COLO668 (cell line): ENCODE measurements at regions not wholly inside any gene's neighbourhood (a gene's known extent, or its start where the extent isn't known, plus 50 kb on each side); places are given as distances from the start of the nearest gene placed in this dataset.

Experiments
- DNase-seq: peaks from one replicate; lab custom pipeline; 2025; ENCODE audit not compliant: unreplicated experiment; lab: John Stamatoyannopoulos, UW

DNA sequence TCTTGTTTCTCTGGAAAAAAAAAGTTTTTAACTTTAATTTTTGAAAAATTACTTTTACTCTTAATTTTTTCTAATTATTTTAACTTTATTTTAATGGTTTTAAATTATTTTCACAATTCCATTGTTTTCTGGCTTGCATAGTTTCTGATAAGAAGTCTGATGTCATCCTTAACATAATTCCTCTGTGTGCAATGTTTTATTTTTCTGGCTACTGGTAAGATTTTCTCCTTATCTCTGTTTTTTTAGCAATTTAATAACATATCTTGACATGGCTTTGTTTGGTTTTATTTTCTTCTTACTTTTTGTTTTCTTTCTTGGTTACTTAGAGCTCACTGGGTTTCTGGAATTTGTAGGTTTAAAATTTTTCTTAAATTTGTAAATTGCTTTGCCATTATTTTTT, 114.8 kb downstream of the TBXT start:
- no peak for DNase-seq

DNA sequence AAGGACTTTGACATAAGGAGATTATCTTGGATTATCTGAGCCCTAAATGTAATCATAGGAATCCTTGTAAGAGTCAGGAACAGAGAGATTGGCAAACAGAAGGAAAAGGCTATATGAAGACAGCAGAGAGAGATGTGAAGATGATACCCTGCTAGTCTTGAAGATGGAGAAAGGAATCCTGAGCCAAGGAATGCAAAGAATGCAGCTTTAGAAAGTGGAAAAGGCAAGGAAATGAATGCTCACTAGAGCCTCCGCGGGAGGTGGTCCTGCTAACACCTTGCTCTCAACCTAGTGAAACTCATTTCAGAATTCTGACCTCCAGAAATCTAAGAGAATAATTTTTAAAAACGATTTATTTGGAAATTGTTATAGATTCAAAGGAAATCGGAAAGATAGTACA, 117.1 kb downstream of the TBXT start:
- no peak for DNase-seq

DNA sequence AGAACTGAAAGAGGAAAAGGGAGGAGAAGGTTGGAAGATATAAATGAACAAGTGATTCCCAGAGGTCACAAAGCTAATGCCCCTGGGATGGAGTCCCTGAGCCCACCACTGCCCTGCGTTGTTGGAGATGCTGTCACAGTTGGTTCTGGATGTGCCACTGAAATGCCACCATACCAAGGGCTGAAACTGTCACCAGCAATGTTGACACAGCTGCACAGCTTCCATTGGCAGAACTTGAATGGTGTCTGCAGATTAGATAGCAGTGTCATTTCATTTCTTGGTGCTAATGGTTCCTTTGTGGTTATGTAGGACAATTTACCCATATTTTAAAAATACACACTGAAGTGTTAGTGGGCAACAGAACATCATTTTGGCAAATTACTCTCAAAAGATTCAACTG, 120.7 kb downstream of the TBXT start:
- no peak for DNase-seq

- no peak for DNase-seq
Measured at GRCh38 chr6:166046226-166046625, 121.4 kb downstream of the TBXT start.

- DNase-seq = no peak
Measured at GRCh38 chr6:166045860-166046200, 121.8 kb downstream of the TBXT start.

DNA sequence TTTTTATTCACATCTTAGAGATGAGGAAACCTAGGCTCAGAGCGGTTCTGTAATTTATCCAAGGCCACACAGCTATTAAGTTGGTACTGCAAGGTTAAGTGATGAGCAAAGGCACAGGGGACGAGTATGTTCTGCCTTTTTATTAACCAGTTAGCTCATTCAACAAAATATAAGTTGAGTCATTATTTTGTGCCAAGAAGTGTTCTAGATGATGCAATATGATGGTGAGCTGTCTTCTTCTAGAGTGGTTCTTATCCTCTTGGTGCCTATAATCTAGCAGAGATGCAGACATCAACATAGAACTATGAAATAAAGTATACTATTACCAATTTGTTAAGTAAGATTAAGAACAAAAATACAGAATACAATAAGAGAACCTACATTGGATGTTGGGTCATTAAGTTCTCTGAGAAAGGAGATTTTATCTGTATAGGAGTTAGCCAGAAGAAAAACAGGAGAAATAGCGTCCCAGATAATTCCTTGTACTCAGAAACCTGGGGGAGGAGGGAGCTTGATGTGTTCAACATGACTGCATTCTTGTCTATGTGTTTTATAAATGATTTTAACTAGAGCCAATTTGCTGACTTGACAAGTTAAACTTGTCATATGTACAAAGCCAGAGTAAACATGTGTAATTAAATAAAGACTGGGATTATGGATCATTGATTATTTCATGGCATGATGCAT, 122.3 kb downstream of the TBXT start:
- DNase-seq = no peak

GRCh38 chr6:166041277-166041676, 126.4 kb downstream of the TBXT start:
- no peak for DNase-seq

DNA sequence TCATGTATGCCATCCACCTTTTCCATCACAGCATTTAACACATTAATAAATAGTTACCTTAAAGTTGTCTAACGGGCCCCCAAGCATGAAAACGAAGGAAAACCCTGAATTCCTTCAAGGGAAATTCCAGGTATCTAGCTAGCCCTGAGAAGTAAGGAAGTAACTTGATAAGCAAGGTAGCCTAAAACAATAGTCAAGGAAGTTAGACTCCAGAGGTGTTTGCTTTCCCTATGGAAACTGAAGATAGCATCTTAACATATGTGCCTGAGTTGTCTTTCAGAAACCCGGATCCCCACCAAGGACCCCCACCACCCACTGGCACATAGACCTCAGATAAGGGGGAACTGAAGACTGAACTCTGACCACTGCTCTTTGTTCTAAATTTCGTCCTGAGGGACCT, 127.4 kb downstream of the TBXT start:
- DNase-seq = no peak

- no peak for DNase-seq
Measured at GRCh38 chr6:166036316-166037095, 131.1 kb downstream of the TBXT start.

DNA sequence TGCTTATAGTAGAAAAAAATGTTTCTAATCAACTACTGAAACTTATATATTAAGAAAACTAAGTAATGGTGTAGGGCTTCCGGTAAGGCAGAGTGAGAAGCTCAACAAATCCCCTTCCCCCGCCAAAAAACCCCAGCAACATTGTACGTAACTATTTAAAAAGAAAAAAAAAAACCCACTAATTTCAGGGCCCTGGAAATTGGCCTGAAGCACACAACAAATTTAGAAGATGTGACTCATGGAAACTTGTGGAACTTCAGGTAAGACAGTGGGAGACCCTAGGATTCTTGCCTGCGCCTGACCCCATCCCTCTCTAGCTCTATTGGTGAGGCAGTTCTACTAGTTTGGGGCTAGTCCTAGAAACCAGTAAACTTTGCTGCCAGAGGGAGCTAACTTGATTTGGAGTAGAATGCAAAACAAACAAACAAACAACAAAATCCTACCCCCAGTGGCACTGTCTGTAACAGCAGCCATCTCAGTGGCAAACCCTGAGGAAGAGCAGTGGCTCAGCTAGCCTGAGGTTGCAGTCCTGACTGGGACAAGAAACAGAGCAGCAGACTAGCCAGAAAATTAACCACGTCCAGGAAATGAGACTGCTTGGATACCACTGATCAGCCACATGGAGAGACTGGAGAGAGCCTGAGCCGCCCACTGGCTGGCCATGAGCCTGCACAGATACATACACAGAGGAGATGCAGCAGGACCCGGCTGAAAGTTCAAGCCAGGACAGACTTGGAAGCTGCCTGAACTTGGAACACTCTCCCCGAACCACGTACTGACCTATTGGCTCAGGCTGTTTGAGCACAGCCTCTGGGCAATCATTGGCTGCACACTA, 135.1 kb downstream of the TBXT start:
- no peak for DNase-seq

DNA sequence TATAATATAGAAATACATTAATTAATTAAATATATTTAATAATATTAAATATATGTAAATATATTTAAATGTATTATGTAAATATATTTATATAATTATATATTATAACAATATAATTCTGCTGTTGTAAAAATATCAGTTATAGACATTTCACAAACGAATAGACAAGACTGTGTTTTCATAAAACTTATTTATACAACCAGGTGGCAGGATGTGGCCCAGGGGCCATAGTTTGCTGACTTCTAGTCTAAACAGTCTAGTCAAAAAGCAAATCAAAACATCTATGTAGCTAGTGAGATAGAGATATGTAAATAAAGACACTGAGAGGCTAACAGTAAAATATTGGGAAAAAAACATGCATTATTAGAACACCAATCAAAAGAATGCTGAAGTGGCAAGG, 136.4 kb downstream of the TBXT start:
- DNase-seq = no peak

DNA sequence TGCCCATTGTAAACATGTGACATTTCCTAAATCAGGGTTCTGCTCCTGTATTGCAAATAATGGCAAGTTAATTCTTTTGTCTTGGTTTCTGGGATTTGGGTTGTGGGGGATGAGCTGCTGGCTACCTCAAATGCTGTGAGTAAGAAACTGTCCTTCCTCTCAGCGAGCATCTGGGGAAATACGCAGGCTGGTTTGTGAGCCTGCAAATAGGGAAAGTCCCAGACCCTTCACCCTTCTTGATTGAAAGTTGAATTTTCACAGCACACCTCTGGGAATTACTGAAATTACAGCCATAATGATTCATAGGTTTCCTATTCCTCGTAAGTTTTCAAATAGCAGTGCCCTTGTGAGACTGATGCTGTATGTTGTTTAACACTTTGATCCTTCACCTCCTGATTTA, 138.1 kb downstream of the TBXT start:
- no peak for DNase-seq

DNA sequence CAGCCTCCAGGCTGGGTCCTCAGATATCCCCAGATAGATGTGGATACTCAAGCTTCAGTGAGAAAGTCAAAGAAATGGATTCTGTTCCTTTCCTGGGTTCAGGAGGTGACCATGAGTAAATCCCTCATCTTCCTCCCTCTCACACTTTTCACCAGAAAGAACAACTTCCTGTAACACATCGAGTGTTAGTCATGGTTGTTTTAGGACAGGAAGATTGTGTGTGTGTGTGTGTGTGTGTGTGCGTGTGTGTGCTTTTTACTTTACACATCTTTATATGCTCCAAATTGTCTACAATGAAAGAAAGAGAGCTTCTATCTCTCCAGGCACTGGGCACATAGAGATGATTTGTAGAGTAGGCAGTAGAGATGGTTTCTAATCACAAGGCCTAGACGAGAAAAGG, 139.9 kb downstream of the TBXT start:
- no peak for DNase-seq

GRCh38 chr6:166026586-166027126, 141.0 kb downstream of the TBXT start:
- DNase-seq = no peak

DNA sequence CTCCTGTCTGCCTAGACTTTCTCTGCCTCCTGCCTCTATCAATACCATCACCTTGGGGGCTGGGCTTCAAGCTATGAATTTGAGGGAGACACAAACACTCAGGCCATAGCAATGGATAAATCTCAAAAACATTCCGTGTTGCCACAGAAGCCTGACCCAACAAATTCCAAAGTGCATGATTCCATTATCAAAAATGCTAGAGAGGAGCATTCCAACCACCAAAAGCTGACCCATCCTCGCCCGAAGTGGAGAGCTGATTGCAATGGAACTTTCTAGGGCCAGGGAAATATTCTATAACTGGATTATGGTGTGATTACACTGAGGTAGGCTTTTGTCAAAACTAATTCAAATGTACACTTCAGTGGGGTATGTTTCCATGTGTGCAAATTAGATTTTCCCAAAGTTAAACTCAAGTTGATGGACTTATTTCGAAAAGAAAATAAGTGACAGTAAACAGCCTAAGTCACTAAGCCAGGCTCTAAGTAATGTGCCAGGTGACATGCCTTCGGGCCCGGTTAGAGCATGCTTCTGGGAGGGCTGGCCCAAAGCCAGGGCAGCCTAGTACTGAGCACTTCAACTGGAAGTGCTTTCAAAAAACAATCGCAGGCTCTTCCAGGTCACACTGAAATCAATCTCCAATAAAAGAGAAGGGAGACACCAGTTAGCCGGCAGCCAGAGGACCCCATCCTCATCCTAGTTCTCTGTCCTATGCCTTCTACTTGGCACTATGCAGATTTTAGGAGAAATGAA, 142.3 kb downstream of the TBXT start:
- no peak for DNase-seq

GRCh38 chr6:166024252-166024651, 143.4 kb downstream of the TBXT start:
- no peak for DNase-seq

- DNase-seq = no peak
Measured at GRCh38 chr6:166023273-166023989, 144.2 kb downstream of the TBXT start.

DNA sequence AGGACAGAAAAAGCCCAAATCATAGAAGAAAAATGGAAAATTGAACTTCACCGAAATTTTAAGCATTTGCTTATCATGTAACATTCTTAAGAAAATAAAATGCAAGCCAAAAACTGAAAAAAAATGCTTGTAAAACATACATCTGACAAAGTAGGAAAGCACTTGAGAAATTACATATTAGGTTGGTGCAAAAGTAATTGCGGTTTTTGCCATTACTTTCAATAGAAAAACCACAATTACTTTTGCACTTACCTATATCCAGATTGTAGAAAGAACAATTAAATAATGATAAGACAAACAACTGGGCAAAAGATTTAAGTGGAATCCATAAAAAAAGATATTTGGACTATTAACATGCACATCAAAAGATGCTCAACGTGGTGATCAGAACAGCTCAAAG, 146.2 kb downstream of the TBXT start:
- no peak for DNase-seq

DNA sequence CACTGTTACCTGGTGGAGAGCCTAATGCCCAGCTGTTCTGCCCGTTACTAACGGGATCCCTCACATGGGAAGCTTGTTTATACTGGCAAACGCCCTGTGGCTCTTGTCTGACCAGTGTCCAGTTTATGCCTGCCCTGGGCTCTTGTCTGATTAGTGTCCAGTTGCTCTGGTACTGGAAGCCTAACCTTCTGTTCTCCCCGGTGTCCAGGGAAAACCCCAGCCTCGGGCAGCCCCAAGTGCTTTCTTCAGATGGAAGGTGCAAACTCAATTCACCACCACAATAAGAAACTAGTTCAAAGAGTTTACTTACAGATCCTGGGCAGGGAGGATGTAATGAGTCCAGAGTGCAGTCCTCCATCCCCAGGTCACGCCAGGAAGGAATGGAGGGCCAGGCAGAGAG, 148.4 kb downstream of the TBXT start:
- DNase-seq = no peak

- DNase-seq = no peak
Measured at GRCh38 chr6:166017032-166017635, 150.5 kb downstream of the TBXT start.
